Liver (tissue), 8 donors: ENCODE measurements at regions not wholly inside any gene's neighbourhood (a gene's known extent, or its start where the extent isn't known, plus 50 kb on each side); places are given as distances from the start of the nearest gene placed in this dataset.

Experiments
- DNase-seq: peaks from one replicate; pipeline ENCODE4 v3.0.0-alpha.2; 2017; ENCODE audit warnings: low spot score
- H3K27ac ChIP-seq, 2 donors: one replicate each; pipeline ENCODE4 v1.7.0; 2013; ENCODE audit warnings: inconsistent platforms in 2 of 2, low read length in 2 of 2, control low read depth in 1 of 2, low read depth in 1 of 2, mild to moderate bottlenecking in 1 of 2
- H3K27me3 ChIP-seq, 4 donors: one replicate each; pipeline versions ENCODE4 v1.6.1 to v1.7.0; 2013; ENCODE audit warnings: low read length in 3 of 4, inconsistent platforms in 1 of 4, mild to moderate bottlenecking in 1 of 4, moderate library complexity in 1 of 4; ENCODE audit not compliant: control insufficient read depth in 4 of 4, insufficient read depth in 4 of 4
- H3K36me3 ChIP-seq, 4 donors: one replicate each; pipeline versions ENCODE4 v1.6.1 to v1.7.0; 2013; ENCODE audit warnings: low read length in 3 of 4, mild to moderate bottlenecking in 3 of 4, low read depth in 1 of 4, moderate library complexity in 1 of 4; ENCODE audit not compliant: control insufficient read depth in 4 of 4, insufficient read depth in 3 of 4
- H3K4me1 ChIP-seq, 4 donors: one replicate each; pipeline versions ENCODE4 v1.6.1 to v1.7.0; 2013; ENCODE audit warnings: low read length in 3 of 4, mild to moderate bottlenecking in 3 of 4, moderate library complexity in 1 of 4; ENCODE audit not compliant: control insufficient read depth in 4 of 4, insufficient read depth in 4 of 4
- H3K4me3 ChIP-seq, 3 donors: one replicate each; pipeline versions ENCODE4 v1.6.1 to v1.7.0; 2013; ENCODE audit warnings: low read length in 3 of 3, control low read depth in 1 of 3, low read depth in 1 of 3, mild to moderate bottlenecking in 1 of 3
- H3K9ac ChIP-seq, 2 donors: one replicate each; pipeline ENCODE4 v1.7.0; 2013; ENCODE audit warnings: low read length in 2 of 2, mild to moderate bottlenecking in 2 of 2, moderate library complexity in 2 of 2, control low read depth in 1 of 2, low read depth in 1 of 2
- H3K9me3 ChIP-seq, 4 donors: one replicate each; pipeline versions ENCODE4 v1.6.1 to v1.7.0; 2013; ENCODE audit warnings: low read length in 3 of 4; ENCODE audit not compliant: control insufficient read depth in 4 of 4
- ATF3 ChIP-seq: IDR thresholded peaks from 2 replicates; pipeline ENCODE4 v1.6.1; 2016; ENCODE audit warnings: antibody characterized with exemption
- CTCF ChIP-seq: fragments of 150-350 bp; IDR thresholded peaks from 2 replicates; pipeline ENCODE4 v1.5.1; 2017; ENCODE audit warnings: improper control_type of control experiment, low read depth, low read length; ENCODE audit not compliant: missing input control
- EGR1 ChIP-seq, 2 donors: IDR thresholded peaks; 2 replicates each; pipeline ENCODE4 v1.6.1; 2016 to 2018; ENCODE audit warnings: antibody characterized with exemption in 2 of 2, low read depth in 2 of 2
- FOXA1 ChIP-seq: IDR thresholded peaks from 2 replicates; pipeline ENCODE4 v1.6.1; 2016; ENCODE audit warnings: antibody characterized with exemption
- FOXA2 ChIP-seq: IDR thresholded peaks from 2 replicates; pipeline ENCODE4 v1.6.1; 2016; ENCODE audit warnings: antibody characterized with exemption
- GABPA ChIP-seq, 2 donors: IDR thresholded peaks in 1 of 2; conservative IDR thresholded peaks in 1 of 2; 2 replicates each; pipeline ENCODE4 v1.6.1; 2016; ENCODE audit warnings: antibody characterized with exemption in 2 of 2, mild to moderate bottlenecking in 1 of 2, moderate library complexity in 1 of 2
- HNF4A ChIP-seq, 2 donors: conservative IDR thresholded peaks; 2 replicates each; pipeline ENCODE4 v1.6.1; 2016; ENCODE audit warnings: antibody characterized with exemption in 2 of 2, mild to moderate bottlenecking in 2 of 2
- JUND ChIP-seq, 2 donors: IDR thresholded peaks; 2 replicates each; pipeline ENCODE4 v1.6.1; 2016; ENCODE audit warnings: antibody characterized with exemption in 2 of 2
- NR2F2 ChIP-seq: IDR thresholded peaks from 2 replicates; pipeline ENCODE4 v1.6.1; 2016; ENCODE audit warnings: antibody characterized with exemption
- RAD21 ChIP-seq, 2 donors: IDR thresholded peaks; 2 replicates each; pipeline ENCODE4 v1.6.1; 2016; ENCODE audit warnings: antibody characterized with exemption in 2 of 2, mild to moderate bottlenecking in 2 of 2
- REST ChIP-seq: IDR thresholded peaks from 2 replicates; pipeline ENCODE4 v1.6.1; 2016; ENCODE audit warnings: antibody characterized with exemption, mild to moderate bottlenecking
- TAF1 ChIP-seq: conservative IDR thresholded peaks from 2 replicates; pipeline ENCODE4 v1.6.1; 2016; ENCODE audit warnings: antibody characterized with exemption, mild to moderate bottlenecking
- YY1 ChIP-seq: IDR thresholded peaks from 2 replicates; pipeline ENCODE4 v1.6.1; 2016; ENCODE audit warnings: antibody characterized with exemption, mild to moderate bottlenecking
- ZBTB33 ChIP-seq: IDR thresholded peaks from 2 replicates; pipeline ENCODE4 v1.6.1; 2016; ENCODE audit warnings: antibody characterized with exemption
- WGBS: extraction: QIAGEN DNeasy Blood & Tissue Kit; methylation state at CpG from one replicate; pipeline ENCODE4 v1.1.7; 2013; 5-methylcytosine and 5-hydroxymethylcytosine counted together
- donor health status: healthy.
- donor health status: healthy.
- donor health status: healthy.
- donor health status: healthy.
- donor health status: healthy.

GRCh38 chr12:123046431-123046830 is 66.0 kb downstream of the ARL6IP4 start:
- H3K9me3 ChIP-seq, result no peaks in the 10 kb centered on the region

GRCh38 chr12:123045678-123046077 is 65.2 kb downstream of the ARL6IP4 start:
- Histone ChIP-seq H3K4me1 (peaks cover 0 to 58% (median 43%) of the 10 kb centered on the region in 4 donors), H3K9me3 (no peaks in the 10 kb centered on the region), H3K4me3 (no peak overlapping the region), H3K9ac (no peak overlapping the region), H3K27ac (peak overlapping the region in 1 of 2 donors; percentile 12), H3K27me3 (no peaks in the 10 kb centered on the region), H3K36me3 (no peaks in the 10 kb centered on the region)
- no peak for DNase-seq
- 96% methylated on average over 7 of the region's 7 CpGs for WGBS
- TF ChIP-seq TAF1 (no peak), HNF4A (conservative IDR thresholded peaks at IDR 0.05) (no peak), EGR1 (IDR thresholded peaks at IDR 0.05; ENCODE audit: low read depth in 2 of 2) (no peak), CTCF (no peak), ATF3 (no peak), GABPA (IDR thresholded peaks at IDR 0.05 in 1 of 2, conservative IDR thresholded peaks at IDR 0.05 in 1 of 2) (no peak), ZBTB33 (no peak), NR2F2 (no peak), YY1 (no peak), RAD21 (IDR thresholded peaks at IDR 0.05) (no peak)

More at GRCh38 chr12:123046431-123046830, 66.0 kb downstream of the ARL6IP4 start:
- no peak for DNase-seq
- H3K4me3 ChIP-seq, result no peak overlapping the region
- H3K36me3 ChIP-seq, result no peaks in the 10 kb centered on the region
- 89% methylated on average over 3 of the region's 3 CpGs for WGBS
- TF ChIP-seq FOXA2, result no peak
- no peak for TF ChIP-seq CTCF
- no peak for TF ChIP-seq GABPA (IDR thresholded peaks at IDR 0.05 in 1 of 2, conservative IDR thresholded peaks at IDR 0.05 in 1 of 2)
- no peak for TF ChIP-seq NR2F2
- no peak for TF ChIP-seq REST
- TF ChIP-seq JUND (IDR thresholded peaks at IDR 0.05), result no peak
- TF ChIP-seq FOXA1, result no peak
- H3K4me1 ChIP-seq, result peaks cover 0 to 66% (median 48%) of the 10 kb centered on the region in 4 donors
- H3K27ac ChIP-seq, result no peak overlapping the region
- H3K9ac ChIP-seq, result no peak overlapping the region
- no peaks in the 10 kb centered on the region for H3K27me3 ChIP-seq
